Esophagus muscularis mucosa (tissue), 3 donors: ENCODE measurements at regions not wholly inside any gene's neighbourhood (a gene's known extent, or its start where the extent isn't known, plus 50 kb on each side); places are given as distances from the start of the nearest gene placed in this dataset.

Experiments used
- POLR2A ChIP-seq: fragments of 450-650 bp; IDR thresholded peaks from one replicate; pipeline ENCODE4 v1.6.1; 2017; ENCODE audit warnings: antibody characterized with exemption, moderate library complexity, mild to moderate bottlenecking, low read depth
- POLR2AphosphoS5 ChIP-seq, 2 donors: sonication (generic); formaldehyde crosslinking; IDR thresholded peaks; one replicate each; pipeline ENCODE4 v1.6.1; 2017; ENCODE audit warnings: antibody characterized with exemption in 2 of 2
- TF ChIP-seq, protein P1 (sequence below), 3 experiments: fragments of 200-600 bp in 2 of 3; fragments of 450-650 bp in 1 of 3; sonication (generic) in 2 of 3; IDR thresholded peaks; one replicate each; pipeline ENCODE4 v1.5.1; 2017 to 2019; ENCODE audit warnings: antibody characterized with exemption in 3 of 3, mild to moderate bottlenecking in 2 of 3, moderate library complexity in 1 of 3

DNA sequence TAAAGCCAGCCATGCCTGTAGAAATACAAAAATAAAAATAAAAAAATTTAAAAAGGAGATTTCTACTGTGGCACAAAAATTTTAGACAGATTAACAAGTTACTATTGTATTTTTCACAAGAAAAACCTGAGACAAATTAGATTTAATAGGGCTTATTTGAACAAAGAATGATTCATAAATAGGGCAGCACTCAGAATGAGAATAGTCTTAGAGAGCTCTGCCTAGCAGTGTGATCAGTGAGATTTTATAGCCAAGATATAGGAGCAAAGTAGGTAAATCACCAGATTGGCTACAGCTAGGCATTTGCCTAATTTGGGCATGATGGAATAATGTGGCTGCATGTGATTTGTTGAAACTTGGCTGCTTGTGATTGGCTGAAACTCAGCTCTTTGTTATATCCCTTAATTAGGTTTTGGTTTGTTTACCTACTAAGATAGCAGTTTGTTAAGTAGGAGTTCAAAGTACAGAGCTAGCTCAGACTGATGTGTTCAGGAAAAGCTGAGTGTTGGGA is 279.7 kb upstream of the TMTC1 start:
- TF ChIP-seq, protein P1, sequence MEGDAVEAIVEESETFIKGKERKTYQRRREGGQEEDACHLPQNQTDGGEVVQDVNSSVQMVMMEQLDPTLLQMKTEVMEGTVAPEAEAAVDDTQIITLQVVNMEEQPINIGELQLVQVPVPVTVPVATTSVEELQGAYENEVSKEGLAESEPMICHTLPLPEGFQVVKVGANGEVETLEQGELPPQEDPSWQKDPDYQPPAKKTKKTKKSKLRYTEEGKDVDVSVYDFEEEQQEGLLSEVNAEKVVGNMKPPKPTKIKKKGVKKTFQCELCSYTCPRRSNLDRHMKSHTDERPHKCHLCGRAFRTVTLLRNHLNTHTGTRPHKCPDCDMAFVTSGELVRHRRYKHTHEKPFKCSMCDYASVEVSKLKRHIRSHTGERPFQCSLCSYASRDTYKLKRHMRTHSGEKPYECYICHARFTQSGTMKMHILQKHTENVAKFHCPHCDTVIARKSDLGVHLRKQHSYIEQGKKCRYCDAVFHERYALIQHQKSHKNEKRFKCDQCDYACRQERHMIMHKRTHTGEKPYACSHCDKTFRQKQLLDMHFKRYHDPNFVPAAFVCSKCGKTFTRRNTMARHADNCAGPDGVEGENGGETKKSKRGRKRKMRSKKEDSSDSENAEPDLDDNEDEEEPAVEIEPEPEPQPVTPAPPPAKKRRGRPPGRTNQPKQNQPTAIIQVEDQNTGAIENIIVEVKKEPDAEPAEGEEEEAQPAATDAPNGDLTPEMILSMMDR (IDR thresholded peaks at IDR 0.05) = no peak
- TF ChIP-seq POLR2A = no peak
- TF ChIP-seq POLR2AphosphoS5 (IDR thresholded peaks at IDR 0.05) = no peak
